AG10803 (cell line): ENCODE measurements at regions not wholly inside any gene's neighbourhood (a gene's known extent, or its start where the extent isn't known, plus 50 kb on each side); places are given as distances from the start of the nearest gene placed in this dataset.

Source experiments
- DNase-seq: peaks from one replicate; pipeline ENCODE4 v3.0.0; 2010; ENCODE audit warnings: low read depth
- H3K4me3 ChIP-seq: 2 replicates; pipeline ENCODE4 v1.5.1; 2011; ENCODE audit warnings: mild to moderate bottlenecking, low read length, control low read depth
- CTCF ChIP-seq: conservative IDR thresholded peaks from 2 replicates; pipeline ENCODE4 v1.5.1; 2011; ENCODE audit warnings: mild to moderate bottlenecking, low read length, control low read depth, inconsistent platforms

- H3K4me3 ChIP-seq = no peak overlapping the region
- no peak for DNase-seq
Observed at GRCh38 chr3:31448035-31448881, 84.5 kb upstream of the STT3B start.

GRCh38 chr3:31448882-31449243 is 83.9 kb upstream of the STT3B start:
- no peak overlapping the region for H3K4me3 ChIP-seq
- TF ChIP-seq CTCF = no peak
- DNase-seq = no peak

More at GRCh38 chr3:31448035-31448881, 84.5 kb upstream of the STT3B start:
- peak; percentile 33 for TF ChIP-seq CTCF

GRCh38 chr3:31449318-31449717 is 83.4 kb upstream of the STT3B start:
- no peak for TF ChIP-seq CTCF
- no peak for DNase-seq
- no peak overlapping the region for H3K4me3 ChIP-seq

- DNase-seq = no peak
- no peak for TF ChIP-seq CTCF
Observed at GRCh38 chr3:31450345-31450744, 82.4 kb upstream of the STT3B start.

GRCh38 chr3:31452495-31453106 is 80.1 kb upstream of the STT3B start:
- DNase-seq = no peak
- TF ChIP-seq CTCF = no peak
- H3K4me3 ChIP-seq = no peak overlapping the region

More at GRCh38 chr3:31450345-31450744, 82.4 kb upstream of the STT3B start:
- no peak overlapping the region for H3K4me3 ChIP-seq

GRCh38 chr3:31453430-31453829 is 79.3 kb upstream of the STT3B start:
- no peak for DNase-seq
- H3K4me3 ChIP-seq = no peak overlapping the region
- no peak for TF ChIP-seq CTCF

GRCh38 chr3:31455524-31455923 is 77.2 kb upstream of the STT3B start:
- no peak for TF ChIP-seq CTCF
- DNase-seq = no peak
- no peak overlapping the region for H3K4me3 ChIP-seq
